Neural cell (in vitro differentiated cells): ENCODE measurements at regions not wholly inside any gene's neighbourhood (a gene's known extent, or its start where the extent isn't known, plus 50 kb on each side); places are given as distances from the start of the nearest gene placed in this dataset.

Experiments used
- H2AFZ ChIP-seq: fragments of 200-600, 300-800 bp; sonication (generic), shearing (Covaris generic); 2 replicates; pipeline ENCODE4 v1.6.0; 2014; ENCODE audit warnings: low read depth, mild to moderate bottlenecking, antibody characterized with exemption, low read length, moderate library complexity
- H3F3A ChIP-seq: fragments of 200-600 bp; shearing (Covaris generic); 2 replicates; pipeline ENCODE4 v1.6.1; 2016; ENCODE audit warnings: mild to moderate bottlenecking, moderate library complexity, mixed read lengths, antibody characterized with exemption, low read length; ENCODE audit not compliant: insufficient read depth, poor library complexity, severe bottlenecking
- H3K27ac ChIP-seq: fragments of 200-600, 300-800 bp; sonication (generic), shearing (Covaris generic); 2 replicates; pipeline ENCODE4 v1.5.1; 2014; ENCODE audit warnings: mild to moderate bottlenecking, low read length, moderate library complexity
- H3K27me3 ChIP-seq: fragments of 300-800, 200-600 bp; sonication (generic), shearing (Covaris generic); 2 replicates; pipeline ENCODE4 v1.6.0; 2014; ENCODE audit warnings: mild to moderate bottlenecking, low read depth, low read length, moderate library complexity; ENCODE audit not compliant: insufficient read depth
- H3K36me3 ChIP-seq: fragments of 300-800, 200-600 bp; sonication (generic), shearing (Covaris generic); 2 replicates; pipeline ENCODE4 v1.5.1; 2014; ENCODE audit warnings: mild to moderate bottlenecking, antibody characterized with exemption, low read length, moderate library complexity; ENCODE audit not compliant: insufficient read depth
- H3K4me2 ChIP-seq: fragments of 300-800, 200-600 bp; sonication (generic), shearing (Covaris generic); 2 replicates; pipeline ENCODE4 v1.6.0; 2014; ENCODE audit warnings: mild to moderate bottlenecking, low read length
- H3K4me3 ChIP-seq: fragments of 300-800, 200-600 bp; sonication (generic), shearing (Covaris generic); 2 replicates; pipeline ENCODE4 v1.5.1; 2014; ENCODE audit warnings: mild to moderate bottlenecking, low read length, moderate library complexity
- H3K79me2 ChIP-seq: fragments of 200-600 bp; shearing (Covaris generic); replicated peaks from 2 replicates; pipeline ENCODE4 v1.6.0; 2014; ENCODE audit warnings: mild to moderate bottlenecking, low read length, moderate library complexity; ENCODE audit not compliant: insufficient read depth
- H3K9ac ChIP-seq: fragments of 300-800, 200-600 bp; sonication (generic), shearing (Covaris generic); 2 replicates; pipeline ENCODE4 v1.6.1; 2016; ENCODE audit warnings: mild to moderate bottlenecking, low read length, mixed read lengths
- H3K9me2 ChIP-seq: fragments of 200-600 bp; shearing (Covaris generic); 2 replicates; pipeline ENCODE4 v1.6.1; 2016; ENCODE audit warnings: mild to moderate bottlenecking, low read length, mixed read lengths; ENCODE audit not compliant: insufficient read depth
- H3K9me3 ChIP-seq: fragments of 200-600, 300-800 bp; sonication (generic), shearing (Covaris generic); 2 replicates; pipeline ENCODE4 v1.6.1; 2016; ENCODE audit warnings: mild to moderate bottlenecking, mixed run types, low read length, moderate library complexity, mixed read lengths
- H4K20me1 ChIP-seq: fragments of 200-600 bp; shearing (Covaris generic); 2 replicates; pipeline ENCODE4 v1.6.1; 2016; ENCODE audit warnings: mild to moderate bottlenecking, mixed run types; ENCODE audit not compliant: insufficient read depth
- CTCF ChIP-seq: fragments of 450-650 bp; IDR thresholded peaks from 2 replicates; pipeline ENCODE4 v1.5.1; 2014; ENCODE audit warnings: antibody characterized with exemption, mild to moderate bottlenecking, moderate library complexity; ENCODE audit not compliant: poor library complexity, severe bottlenecking
- EP300 ChIP-seq: fragments of 450-650 bp; conservative IDR thresholded peaks from 2 replicates; pipeline ENCODE4 v1.6.1; 2014; ENCODE audit warnings: antibody characterized with exemption, mild to moderate bottlenecking, moderate library complexity; ENCODE audit not compliant: poor library complexity, severe bottlenecking
- EZH2 ChIP-seq: fragments of 200-600, 300-800 bp; shearing (Covaris generic), sonication (generic); IDR thresholded peaks from 2 replicates; pipeline ENCODE4 v1.6.1; 2014; ENCODE audit warnings: antibody characterized with exemption, low read length, borderline replicate concordance, mild to moderate bottlenecking; ENCODE audit not compliant: insufficient read depth, poor library complexity, severe bottlenecking
- MXI1 ChIP-seq: fragments of 450-650 bp; conservative IDR thresholded peaks from 2 replicates; pipeline ENCODE4 v1.6.1; 2014; ENCODE audit warnings: antibody characterized with exemption, mild to moderate bottlenecking; ENCODE audit not compliant: poor library complexity, severe bottlenecking
- POLR2AphosphoS5 ChIP-seq: IDR thresholded peaks from 2 replicates; pipeline ENCODE4 v1.6.1; 2012
- RAD21 ChIP-seq: fragments of 450-650 bp; conservative IDR thresholded peaks from 2 replicates; pipeline ENCODE4 v1.6.1; 2014; ENCODE audit warnings: antibody characterized with exemption, mild to moderate bottlenecking, moderate library complexity
- REST ChIP-seq: IDR thresholded peaks from 2 replicates; pipeline ENCODE4 v1.6.1; 2012; ENCODE audit warnings: borderline replicate concordance
- SMC3 ChIP-seq: fragments of 450-650 bp; conservative IDR thresholded peaks from 2 replicates; pipeline ENCODE4 v1.6.1; 2014; ENCODE audit warnings: antibody characterized with exemption, mild to moderate bottlenecking, moderate library complexity; ENCODE audit not compliant: poor library complexity
- TAF1 ChIP-seq: IDR thresholded peaks from 2 replicates; pipeline ENCODE4 v1.6.1; 2012; ENCODE audit warnings: low read depth

- Histone ChIP-seq H3F3A (no peaks in the 10 kb centered on the region), H3K79me2 (no peaks in the 10 kb centered on the region), H3K4me3 (no peak overlapping the region), H3K4me2 (no peak overlapping the region), H3K9me2 (no peaks in the 10 kb centered on the region), H3K36me3 (no peaks in the 10 kb centered on the region), H3K27ac (no peak overlapping the region), H3K27me3 (no peaks in the 10 kb centered on the region), H4K20me1 (no peaks in the 10 kb centered on the region), H3K9ac (no peak overlapping the region), H2AFZ (no peak overlapping the region), H3K9me3 (no peaks in the 10 kb centered on the region)
- TF ChIP-seq MXI1, result no peak
- no peak for TF ChIP-seq SMC3
- no peak for TF ChIP-seq EZH2
- TF ChIP-seq REST, result no peak
- no peak for TF ChIP-seq TAF1
- no peak for TF ChIP-seq POLR2AphosphoS5
- no peak for TF ChIP-seq EP300
- TF ChIP-seq CTCF, result no peak
- no peak for TF ChIP-seq RAD21
Measured at GRCh38 chr3:64865839-64866570, 178.2 kb upstream of the ADAMTS9 start.

GRCh38 chr3:64863226-64864212, 175.7 kb upstream of the ADAMTS9 start:
- Histone ChIP-seq H3F3A (no peaks in the 10 kb centered on the region), H4K20me1 (no peaks in the 10 kb centered on the region), H2AFZ (no peak overlapping the region), H3K9ac (no peak overlapping the region), H3K36me3 (no peaks in the 10 kb centered on the region), H3K27ac (no peak overlapping the region), H3K27me3 (no peaks in the 10 kb centered on the region), H3K79me2 (no peaks in the 10 kb centered on the region), H3K9me3 (no peaks in the 10 kb centered on the region), H3K9me2 (no peaks in the 10 kb centered on the region), H3K4me2 (no peak overlapping the region), H3K4me3 (no peak overlapping the region)
- no peak for TF ChIP-seq EP300
- TF ChIP-seq RAD21, result no peak
- no peak for TF ChIP-seq POLR2AphosphoS5
- TF ChIP-seq EZH2, result no peak
- TF ChIP-seq MXI1, result no peak
- TF ChIP-seq SMC3, result no peak
- TF ChIP-seq CTCF, result no peak
- TF ChIP-seq TAF1, result no peak
- no peak for TF ChIP-seq REST
